ENCODE measurements at regions not wholly inside any gene's neighbourhood (a gene's known extent, or its start where the extent isn't known, plus 50 kb on each side); places are given as distances from the start of the nearest gene placed in this dataset.

DNA sequence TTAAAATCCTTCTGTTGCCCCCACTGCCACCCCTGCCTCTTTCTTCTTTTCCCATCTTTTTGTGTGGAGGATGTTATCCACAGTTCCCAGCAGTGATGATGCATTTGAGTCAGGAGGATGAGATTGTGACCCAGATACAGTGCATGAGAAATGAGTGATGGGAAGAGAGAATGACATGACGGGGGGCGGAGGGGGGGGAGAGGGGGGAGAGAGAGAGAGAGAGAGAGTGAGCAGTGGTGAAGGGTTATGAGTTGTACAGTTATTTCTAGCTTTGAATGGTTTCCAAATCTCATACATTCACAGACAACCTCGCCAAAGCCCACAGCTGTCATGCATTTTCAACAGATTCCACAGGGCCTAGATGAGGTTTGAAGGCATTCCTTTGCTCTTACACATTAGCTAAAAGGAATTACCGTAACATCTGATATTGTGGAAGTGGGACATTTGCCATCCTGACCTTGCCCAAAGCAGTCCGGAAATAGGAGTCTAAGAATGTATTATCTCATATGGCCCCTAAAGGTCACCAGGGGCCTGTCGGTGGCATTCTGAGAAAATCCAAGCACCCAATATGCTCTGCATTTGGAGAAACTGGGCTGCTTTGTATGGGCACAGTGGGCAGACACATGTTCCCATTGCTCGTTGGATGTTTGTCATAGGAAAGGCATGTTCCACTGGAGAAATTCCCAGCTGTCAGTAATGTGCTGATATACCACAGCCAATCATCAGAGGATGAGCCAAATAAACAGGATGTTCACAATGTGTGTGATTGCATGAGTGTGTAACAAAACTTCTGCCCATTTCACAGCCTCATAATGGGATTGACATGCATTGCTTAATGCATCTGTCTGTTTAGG lies 435.8 kb downstream of the SPRY1 start:
- no peak for DNase-seq (ENCODE audit: low read depth in 1 of 2, low spot score in 1 of 2)

DNA sequence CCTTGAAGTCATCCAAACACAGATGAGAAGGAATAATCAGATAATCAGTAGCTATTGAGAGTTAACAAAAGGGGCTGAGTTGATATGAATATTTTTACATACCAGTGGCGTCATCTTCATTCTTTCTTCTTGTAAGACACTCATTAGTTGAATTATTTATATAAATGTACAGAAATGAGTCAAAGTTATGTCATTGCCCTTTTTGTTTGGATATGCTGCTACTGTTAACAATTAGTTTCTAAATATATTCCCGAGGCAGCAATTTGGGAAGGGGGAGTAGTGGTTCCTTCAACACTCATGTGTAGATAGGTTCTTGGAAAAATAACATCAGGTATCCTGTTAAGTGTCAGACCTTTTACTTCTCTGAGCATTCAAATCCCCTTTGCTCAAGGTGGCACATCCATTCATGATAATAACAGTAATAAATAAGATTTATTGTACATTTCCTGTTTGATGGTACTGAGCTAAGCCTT lies 436.6 kb downstream of the SPRY1 start:
- DNase-seq (ENCODE audit: low read depth in 1 of 2, low spot score in 1 of 2), result no peak

DNA sequence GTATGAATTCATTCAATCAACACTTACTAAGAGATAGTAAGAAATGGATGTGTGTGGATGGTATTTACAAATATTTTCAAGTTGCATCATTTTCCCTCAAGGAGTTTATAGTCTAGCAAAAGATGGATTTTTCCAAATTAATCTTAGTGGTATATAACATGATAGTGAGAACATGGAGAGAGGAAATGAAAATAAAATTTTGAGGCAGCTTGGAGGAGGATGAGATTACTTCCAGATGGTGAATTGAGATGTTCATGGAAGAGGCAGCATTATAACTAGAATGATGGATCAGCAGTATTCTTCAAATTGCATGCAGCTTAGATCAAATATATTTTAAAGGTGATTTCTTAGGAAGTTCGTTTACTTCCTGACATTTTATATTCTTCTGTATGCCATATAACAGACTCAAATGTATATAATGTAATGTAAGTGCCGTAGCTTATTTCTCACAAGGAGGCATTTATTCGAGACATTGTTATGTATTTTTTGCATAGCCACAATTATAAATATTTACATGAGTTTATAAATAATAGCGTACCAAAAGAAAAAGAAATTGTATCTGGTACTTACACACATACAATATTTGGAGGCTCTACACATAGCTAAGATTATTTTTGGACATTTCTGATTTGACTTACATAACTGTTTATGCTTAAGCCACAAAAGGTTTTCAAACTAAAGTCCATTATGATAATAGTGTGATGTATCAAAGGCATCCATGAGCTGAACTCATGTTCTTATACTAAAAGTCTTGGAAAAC lies 439.4 kb downstream of the SPRY1 start:
- no peak for DNase-seq (ENCODE audit: low read depth in 1 of 2, low spot score in 1 of 2)

DNA sequence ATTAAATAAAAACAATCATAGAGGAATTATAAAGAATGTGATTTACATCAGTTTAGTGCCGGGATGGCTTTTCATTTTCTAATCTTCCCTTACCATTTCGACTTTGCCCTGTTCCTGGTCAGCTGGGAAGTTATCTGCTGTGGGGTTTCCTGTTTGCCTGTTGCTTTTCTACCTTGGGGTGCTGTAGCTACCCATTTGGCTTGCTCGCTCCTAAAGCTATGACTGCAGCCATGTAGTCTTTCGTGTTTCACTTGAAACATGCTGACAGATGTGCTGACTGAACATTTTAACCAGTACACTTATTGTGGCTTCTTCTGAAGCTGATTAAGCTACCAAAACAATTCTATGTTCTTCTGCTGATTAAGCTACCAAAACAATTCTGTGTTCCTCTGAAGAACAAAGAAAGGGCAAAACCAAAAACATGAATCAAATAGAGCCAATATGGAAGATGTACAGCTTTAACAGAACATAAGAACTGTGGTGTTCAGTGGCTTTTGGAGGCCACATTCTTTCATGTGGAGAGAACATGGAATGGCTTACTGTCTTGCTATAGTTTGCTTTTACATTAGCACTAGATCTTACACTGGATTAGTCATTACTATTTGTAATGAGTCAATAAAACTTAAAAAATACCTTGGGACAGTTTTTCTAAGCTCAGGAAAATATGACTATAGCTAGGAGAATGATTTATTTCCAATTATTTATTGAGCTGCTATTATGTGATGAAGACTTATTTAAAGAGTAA lies 440.4 kb downstream of the SPRY1 start:
- DNase-seq (ENCODE audit: low read depth in 1 of 2, low spot score in 1 of 2), result no peak

DNA sequence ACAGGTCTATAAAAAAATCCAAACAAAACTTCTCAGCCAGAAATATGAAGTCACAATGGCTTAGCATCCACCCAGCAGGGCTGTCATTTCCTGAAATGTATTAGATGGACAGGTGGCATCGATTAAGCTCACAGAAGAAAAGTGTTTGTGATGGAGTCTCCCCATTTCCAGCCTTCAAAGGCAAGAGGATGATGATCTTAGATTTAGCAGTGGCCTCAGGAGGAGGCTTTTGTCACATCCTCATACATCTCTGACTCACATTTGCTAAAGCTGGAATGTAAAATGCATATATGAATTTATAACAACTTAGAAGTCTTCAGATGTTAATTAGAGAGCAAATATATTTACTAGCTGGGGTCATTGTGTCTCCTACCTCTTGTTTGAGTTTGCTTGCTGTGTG lies 441.9 kb downstream of the SPRY1 start:
- DNase-seq (ENCODE audit: low read depth in 1 of 2, low spot score in 1 of 2), result no peak

DNA sequence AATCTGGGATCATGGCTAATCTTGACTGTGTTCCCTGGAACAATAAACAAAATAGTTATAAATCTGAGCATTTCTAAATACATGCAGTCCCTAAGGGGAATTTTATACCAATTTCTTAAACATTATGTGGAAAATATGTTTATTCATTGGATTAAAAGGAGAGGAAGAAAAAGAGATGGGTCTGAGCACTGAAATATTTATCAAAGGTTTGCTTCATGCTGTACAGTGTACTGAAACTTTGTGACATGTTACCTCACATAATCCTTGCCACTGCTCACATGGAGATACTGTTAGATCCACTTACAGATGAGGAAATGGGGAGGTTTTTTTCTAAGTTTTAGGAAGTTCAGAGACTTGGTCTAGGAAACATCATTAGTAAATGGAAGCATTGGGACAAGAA lies 443.6 kb downstream of the SPRY1 start:
- no peak for DNase-seq (ENCODE audit: low read depth in 1 of 2, low spot score in 1 of 2)

DNA sequence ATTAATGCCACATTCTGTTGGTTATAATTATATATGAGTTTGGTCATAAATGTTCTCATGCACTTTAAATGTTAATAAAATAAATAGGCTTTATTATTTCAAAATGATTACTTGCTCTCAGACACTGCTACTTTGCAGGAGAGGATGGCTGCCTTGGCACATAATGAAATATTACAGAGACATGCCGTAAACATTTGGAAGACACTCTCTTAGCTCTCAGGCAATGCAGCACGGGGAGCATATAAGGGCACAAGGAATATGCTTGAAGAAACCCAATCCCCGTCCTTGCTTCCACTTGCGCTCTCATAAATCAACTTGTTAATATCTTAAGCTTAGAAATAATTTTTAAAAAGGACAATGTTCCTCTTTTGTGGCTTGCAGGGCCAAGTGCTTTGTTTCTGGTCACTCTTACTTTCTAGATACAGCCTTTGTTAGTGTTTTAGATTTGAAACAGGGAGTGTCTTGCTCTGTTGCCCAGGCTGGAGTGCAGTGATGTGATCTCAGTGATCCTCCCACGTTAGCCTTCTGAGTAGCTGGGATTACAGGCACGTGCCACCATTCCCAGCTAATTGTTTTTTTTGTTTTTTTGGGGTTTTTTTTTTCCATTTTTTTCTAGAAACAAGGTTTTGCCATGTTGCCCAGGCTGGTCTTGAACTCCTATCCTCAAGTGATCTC lies 445.0 kb downstream of the SPRY1 start:
- no peak for DNase-seq (ENCODE audit: low read depth in 1 of 2, low spot score in 1 of 2)

DNA sequence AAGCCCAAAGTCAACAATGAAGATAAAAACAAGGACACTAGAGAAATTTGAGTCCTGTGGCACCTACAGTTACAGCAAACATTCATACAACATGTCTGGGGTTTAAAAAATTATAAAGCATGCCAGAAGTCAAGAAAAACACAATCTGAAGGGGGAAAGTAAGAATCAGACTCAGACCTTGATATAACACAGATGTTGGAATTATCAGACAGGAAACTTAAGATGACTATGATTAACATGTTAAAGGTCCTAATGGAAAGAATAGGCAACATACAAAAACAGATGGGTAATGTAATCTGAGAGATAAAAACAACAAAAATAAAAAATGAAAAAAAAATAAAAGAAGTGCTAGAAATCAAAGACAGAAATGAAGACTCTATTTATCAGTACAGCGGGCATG lies 446.5 kb downstream of the SPRY1 start:
- no peak for DNase-seq (ENCODE audit: low read depth in 1 of 2, low spot score in 1 of 2)

DNA sequence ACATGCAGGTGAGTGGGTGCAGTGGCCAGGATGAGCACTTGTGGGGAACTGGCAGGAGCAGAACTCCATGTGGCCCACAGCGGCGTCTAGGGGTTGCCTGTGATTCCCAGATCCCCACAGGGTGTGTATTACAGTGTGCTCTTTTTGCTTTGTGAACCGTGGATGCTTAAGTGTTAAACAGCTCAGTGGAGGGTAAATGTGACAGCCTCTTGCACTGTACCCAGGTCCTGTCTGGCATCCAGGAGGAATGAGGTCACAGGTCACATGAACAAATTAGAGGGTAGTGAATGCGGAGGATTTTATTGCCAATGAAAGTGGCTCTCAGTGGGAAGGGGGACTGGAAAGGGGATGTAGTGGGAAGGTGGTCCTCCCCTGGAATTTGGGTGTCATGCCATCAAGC lies 447.8 kb downstream of the SPRY1 start:
- no peak for DNase-seq (ENCODE audit: low read depth in 1 of 2, low spot score in 1 of 2)

DNA sequence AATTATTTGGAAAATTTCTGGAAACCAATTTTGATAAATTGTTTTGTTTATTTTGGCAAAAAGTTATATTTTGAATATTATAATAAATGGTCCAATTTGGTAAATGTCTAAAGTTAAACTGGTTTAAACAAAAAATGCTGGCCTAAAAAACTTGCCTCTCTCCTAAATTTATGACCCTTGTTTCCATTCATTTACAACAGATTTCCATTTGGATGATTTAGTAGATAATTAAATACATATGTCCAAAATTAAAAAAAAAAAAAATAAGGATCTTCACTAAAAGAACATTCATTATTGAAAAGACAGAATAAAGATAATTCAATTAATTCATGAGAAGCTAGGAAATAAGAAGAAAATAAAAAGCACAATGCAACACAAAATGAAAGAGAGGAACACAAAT lies 449.5 kb downstream of the SPRY1 start:
- DNase-seq (ENCODE audit: low read depth in 1 of 2, low spot score in 1 of 2), result no peak

DNA sequence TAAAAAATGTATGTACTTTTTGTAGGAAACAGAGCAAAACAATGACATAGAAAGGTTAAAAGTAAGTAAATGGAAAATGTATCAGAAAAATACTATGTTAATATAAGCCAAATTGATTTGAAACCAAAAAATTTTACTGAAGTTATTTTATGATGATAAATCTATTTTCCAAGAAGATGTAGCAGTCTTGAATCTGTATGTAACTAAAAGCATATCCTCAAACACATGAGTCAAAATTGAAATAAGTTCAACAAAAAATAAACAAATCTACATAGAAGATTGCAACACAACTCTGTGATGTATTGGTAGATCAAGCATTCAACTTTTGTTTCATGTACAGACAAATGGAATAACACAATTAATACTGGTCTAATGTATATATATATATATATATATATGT lies 450.0 kb downstream of the SPRY1 start:
- no peak for DNase-seq (ENCODE audit: low read depth in 1 of 2, low spot score in 1 of 2)

DNA sequence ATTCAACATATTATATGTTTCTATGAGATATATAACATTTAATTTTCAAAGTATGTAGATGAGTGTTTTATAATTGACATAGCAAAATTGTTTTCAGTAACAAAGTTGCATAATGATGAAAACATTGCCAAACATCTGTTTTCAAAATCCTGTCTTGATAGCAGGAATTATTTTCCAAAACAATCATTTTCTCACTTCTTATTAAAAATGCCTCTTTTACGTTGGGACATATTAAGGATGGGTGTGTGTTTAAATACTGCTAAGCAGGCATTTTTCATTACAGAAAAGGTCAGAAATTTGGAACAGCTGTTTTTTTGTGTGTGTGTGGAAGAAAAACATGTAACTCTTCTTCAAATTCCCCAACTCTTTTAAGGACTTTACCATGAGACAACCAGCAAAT lies 452.0 kb downstream of the SPRY1 start:
- no peak for DNase-seq (ENCODE audit: low read depth in 1 of 2, low spot score in 1 of 2)

DNA sequence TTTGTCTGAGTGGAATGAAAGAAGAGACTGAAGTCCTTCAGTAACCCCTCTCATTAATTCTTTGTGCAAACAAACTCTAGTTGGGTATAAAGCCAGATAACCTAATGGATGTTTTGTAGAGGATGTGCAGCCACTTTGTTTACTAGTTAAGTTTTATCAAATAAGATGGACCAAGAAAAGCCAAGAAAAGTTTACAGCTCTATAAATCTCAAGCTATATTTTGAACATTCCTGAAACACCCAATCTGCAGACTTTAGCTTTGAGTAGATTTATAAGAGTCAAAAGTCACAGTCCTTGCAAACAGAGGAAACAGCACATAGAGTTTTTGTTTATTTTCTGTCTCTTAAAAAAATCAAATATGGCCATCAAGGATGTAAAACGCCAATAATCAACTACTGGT lies 452.9 kb downstream of the SPRY1 start:
- DNase-seq (ENCODE audit: low read depth in 1 of 2, low spot score in 1 of 2), result no peak

DNA sequence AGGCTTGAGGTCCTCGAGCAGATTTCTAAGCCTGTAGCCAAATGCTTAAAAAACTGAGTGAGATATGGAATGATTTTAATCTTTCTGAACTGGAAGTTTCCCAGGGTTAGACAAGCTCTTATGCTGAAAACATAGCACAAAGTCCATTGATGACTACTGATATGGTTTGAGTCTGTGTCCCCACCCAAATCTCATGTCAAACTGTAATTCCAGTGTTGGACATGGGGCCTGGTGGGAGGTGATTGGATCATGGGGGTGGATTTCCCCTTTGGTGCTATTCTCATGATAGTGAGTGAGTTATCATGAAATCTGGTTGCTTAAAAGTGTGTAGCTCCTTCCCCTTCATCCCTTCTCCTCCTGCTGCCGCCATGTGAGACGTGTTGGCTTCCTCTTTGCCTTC lies 454.9 kb downstream of the SPRY1 start:
- no peak for DNase-seq (ENCODE audit: low read depth in 1 of 2, low spot score in 1 of 2)

DNA sequence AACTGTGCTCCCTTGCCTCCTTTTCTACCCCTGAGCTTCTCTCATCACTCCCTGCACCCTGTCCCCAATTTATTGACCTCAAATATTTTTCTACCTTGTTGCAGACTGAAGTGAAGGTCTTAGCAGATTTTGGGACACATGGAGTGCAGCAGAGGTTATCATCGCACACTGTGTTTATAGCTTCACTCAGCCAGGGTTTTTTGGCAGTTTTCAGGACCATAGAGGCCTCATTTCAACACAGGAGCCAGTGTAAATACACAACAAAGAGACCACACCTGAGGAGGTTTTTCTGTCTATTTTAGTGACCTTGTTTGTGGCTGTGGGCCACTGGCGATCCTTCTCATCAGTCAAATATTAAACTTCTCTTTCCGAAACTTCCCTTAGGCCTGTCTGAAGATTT lies 457.1 kb downstream of the SPRY1 start:
- DNase-seq (ENCODE audit: low read depth in 1 of 2, low spot score in 1 of 2), result no peak

DNA sequence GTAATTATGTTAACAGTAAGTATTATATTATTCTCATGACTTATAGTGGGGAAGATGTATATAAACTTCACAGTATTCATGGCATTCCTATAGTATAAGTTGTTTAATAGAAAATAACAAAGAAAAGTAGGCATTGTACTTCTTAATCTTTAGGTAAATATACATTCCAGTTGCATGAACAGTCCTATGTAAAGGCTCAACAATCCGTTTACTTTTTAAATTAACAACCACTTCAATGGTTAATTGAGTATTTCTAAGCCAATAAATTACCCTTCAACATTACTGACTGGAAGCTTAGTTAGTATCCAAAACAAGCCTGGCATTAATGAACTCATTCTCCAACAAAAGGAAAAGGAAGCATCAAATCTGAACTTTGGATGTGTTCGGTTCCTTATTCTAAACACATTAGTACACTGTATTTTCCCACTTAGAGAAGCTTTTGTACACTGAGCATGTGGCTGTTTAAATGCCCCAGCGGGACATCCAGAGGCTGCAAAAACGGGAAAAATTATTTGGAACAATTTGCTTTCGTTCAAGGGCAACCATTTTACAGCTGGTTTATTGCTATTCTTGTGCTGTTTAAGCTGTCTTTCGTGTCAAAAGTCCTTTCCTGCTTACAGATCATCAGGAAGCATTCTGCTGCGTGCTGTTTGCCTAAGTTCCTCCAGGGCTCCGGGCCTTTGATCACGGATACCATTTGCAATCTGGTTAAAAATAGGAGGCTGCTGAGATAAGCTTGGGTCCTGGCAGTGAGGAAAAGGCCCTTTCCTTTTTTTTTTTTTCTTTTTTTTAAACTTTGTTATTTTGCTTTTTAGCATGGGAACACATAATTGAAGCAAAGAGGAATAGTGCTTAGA lies 460.3 kb downstream of the SPRY1 start:
- no peak for DNase-seq (ENCODE audit: low read depth in 1 of 2, low spot score in 1 of 2)

DNA sequence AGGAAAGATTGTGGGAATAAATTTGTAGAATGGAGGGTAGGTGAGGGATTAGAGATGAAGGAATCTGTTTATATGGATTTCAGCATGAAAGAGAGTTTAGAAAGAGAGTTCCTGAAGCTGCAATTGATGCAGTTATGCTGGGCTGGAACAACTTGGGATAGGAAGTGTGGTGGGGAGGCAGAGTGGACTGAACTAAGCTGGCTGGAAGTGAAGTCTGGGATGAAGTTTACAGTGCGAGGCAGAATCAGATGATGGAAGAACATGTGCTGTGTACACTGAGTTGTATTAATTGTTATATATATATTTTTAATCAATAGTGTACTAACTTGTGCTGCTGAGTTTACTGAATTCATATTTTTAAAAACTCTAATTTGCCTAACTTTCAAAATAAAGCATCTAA lies 461.9 kb downstream of the SPRY1 start:
- DNase-seq (ENCODE audit: low read depth in 1 of 2, low spot score in 1 of 2), result no peak

DNA sequence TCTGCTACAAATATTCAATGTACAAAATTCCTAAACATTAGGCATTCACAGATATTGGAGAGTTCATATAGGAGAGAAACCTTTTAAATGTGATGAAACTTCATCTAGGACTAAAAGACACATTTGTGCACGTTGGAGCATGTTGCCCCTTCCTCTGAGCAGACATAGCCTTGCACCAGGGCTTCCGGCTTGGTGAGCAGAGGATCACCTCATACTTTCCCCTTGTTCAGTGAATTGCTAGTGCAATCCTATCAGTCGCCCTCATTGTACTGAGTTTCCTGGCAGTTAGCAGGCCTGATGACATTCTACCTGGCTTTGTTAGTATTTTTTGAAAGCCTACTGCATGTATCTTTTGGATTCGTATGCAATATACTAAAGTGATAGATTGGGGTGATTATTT lies 466.2 kb downstream of the SPRY1 start:
- no peak for DNase-seq (ENCODE audit: low read depth in 1 of 2, low spot score in 1 of 2)

DNA sequence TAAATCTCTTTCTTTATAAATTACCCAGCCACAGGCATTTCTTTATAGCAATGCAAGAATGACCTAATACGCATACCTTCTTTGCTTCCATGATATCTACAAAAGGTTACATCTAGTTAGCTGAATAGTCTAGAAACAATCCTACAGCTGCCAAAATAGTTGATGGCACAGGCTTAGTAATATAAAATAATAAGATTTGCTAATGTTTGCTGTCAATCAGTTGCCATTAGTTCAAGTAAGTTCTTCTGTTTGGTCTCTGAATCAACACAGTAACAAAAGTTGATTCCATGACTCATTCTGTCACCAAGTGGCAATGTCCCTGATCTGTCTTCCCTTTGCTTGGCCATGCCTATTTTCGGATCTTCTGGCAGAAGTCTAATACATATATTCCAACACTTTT lies 470.2 kb downstream of the SPRY1 start:
- no peak for DNase-seq (ENCODE audit: low read depth in 1 of 2, low spot score in 1 of 2)

DNA sequence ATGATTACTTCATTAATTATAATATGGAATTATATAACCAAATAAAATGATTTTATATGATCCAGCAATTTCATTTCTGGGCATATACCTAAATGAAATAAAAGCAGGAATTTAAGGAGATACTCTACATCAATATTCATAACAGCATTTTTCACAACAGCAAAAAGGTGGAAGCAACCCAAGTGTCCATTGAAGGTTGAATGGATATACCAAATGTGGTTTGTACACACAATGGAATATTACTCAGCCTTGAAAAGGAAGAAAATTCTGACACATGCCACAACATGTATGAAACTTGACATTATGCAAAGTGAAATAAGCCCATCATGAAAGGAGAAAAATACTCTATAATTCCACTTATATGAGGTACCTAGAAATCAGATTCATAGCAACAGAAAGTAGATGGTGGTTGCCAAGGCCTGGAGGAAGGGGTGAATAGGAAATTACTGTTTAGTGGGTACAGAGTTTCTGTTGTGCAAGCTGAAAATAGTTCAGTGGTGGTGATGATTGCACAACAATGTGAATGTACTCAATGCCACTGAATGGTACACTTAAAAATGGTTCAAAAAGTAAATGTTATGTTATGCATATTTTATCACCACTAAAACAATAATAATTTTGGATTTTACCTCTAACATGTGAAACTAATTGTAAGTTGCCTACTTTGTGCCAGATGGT lies 471.5 kb downstream of the SPRY1 start:
- DNase-seq (ENCODE audit: low read depth in 1 of 2, low spot score in 1 of 2), result no peak
